SK-N-MC (cell line): ENCODE measurements at regions not wholly inside any gene's neighbourhood (a gene's known extent, or its start where the extent isn't known, plus 50 kb on each side); places are given as distances from the start of the nearest gene placed in this dataset.

Source experiments
- DNase-seq: peaks from one replicate; pipeline ENCODE4 v3.0.0-alpha.2; 2011; ENCODE audit warnings: low read depth, low spot score
- H3K27ac ChIP-seq: fragments of 200-600 bp; sonication (generic); 2 replicates; pipeline ENCODE4 v1.5.1; 2016; ENCODE audit warnings: mixed run types
- H3K36me3 ChIP-seq: fragments of 200-600 bp; sonication (generic); 2 replicates; pipeline ENCODE4 v1.6.1; 2017; ENCODE audit warnings: antibody characterized with exemption, low read length, mixed read lengths; ENCODE audit not compliant: insufficient read depth
- H3K4me3 ChIP-seq: fragments of 200-600 bp; sonication (generic); 2 replicates; pipeline ENCODE4 v1.5.1; 2016
- H3K9ac ChIP-seq: fragments of 200-600 bp; sonication (generic); 2 replicates; pipeline ENCODE4 v1.8.0; 2017; ENCODE audit warnings: mixed run types, mixed read lengths; ENCODE audit not compliant: insufficient read length
- H3K9me3 ChIP-seq: fragments of 200-600 bp; sonication (generic); 2 replicates; pipeline ENCODE4 v1.6.1; 2017; ENCODE audit warnings: low read depth, mild to moderate bottlenecking, antibody characterized with exemption, low read length, moderate library complexity, mixed read lengths
- EZH2 ChIP-seq: fragments of 200-600 bp; sonication (generic); IDR thresholded peaks from one replicate; pipeline ENCODE4 v1.6.1; 2017; ENCODE audit warnings: antibody characterized with exemption
- FOXP2 ChIP-seq: optimal IDR thresholded peaks from 2 replicates; pipeline ENCODE3; 2011; ENCODE audit warnings: mild to moderate bottlenecking, moderate library complexity; ENCODE audit not compliant: insufficient read depth; ENCODE audit errors: extremely low read length, control extremely low read depth
- POLR2AphosphoS5 ChIP-seq: IDR thresholded peaks from 2 replicates; pipeline ENCODE4 v1.6.1; 2012; ENCODE audit warnings: mild to moderate bottlenecking, low read depth, low read length, borderline replicate concordance

DNA sequence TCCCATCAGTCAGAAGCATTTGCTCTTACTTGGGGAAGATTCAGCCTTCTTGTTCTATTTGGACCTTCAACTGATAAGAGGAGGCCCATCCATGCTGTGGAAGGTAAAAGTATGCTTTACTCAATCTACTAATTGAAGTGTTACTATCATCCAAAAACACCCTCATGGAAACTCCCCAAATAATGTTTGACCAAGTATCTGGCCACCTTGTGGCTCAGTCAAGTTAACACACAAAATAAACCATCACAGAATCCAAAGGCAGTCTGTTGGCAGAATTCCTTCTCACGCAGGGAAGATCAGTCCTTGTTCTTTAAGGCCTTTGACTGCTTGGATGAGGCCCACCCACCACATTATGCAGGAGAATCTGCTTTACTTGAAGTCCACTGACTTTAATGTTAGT lies 531.2 kb upstream of the SMIM21 start:
- H3K36me3 ChIP-seq, result no peaks in the 10 kb centered on the region
- no peak overlapping the region for H3K27ac ChIP-seq
- TF ChIP-seq EZH2 (no peak), POLR2AphosphoS5 (no peak), FOXP2 (no peak)
- H3K9me3 ChIP-seq, result no peaks in the 10 kb centered on the region
- no peak overlapping the region for H3K4me3 ChIP-seq
- no peak overlapping the region for H3K9ac ChIP-seq
- DNase-seq, result no peak

DNA sequence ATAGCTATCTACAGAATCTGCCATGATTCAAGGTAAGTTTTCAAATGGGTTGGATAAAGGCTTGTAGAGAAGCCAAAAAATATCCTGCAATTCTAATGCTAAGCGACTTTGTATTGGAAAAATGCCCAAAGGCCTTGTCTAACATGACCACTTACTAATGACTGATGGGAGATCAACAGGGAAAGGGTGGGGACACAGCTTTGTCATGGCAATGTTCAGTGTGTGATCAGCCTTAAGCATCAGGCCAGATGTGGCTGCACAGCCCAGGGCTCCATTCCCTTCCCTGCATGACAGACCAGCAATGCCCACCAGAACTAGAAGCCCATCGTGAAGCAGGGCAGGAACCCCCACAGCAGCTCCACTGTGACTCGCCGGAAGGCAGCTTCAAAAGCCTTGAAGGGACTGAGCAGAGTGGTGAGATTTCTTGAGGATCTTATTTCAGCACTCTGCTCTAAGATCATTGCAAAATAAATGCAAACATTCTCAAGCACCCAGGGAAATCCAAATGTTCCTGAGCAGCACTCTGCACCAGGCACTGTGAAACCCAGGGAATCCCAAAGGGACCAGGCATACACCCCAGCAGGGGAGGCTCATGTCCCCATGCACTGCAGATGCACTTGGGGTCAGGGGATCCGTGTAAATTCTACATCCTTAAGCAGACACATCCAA lies 517.9 kb upstream of the SMIM21 start:
- TF ChIP-seq POLR2AphosphoS5 (no peak), EZH2 (no peak), FOXP2 (no peak)
- Histone ChIP-seq H3K9ac (no peak overlapping the region), H3K4me3 (no peak overlapping the region), H3K27ac (no peak overlapping the region), H3K36me3 (no peaks in the 10 kb centered on the region), H3K9me3 (no peaks in the 10 kb centered on the region)
- no peak for DNase-seq

DNA sequence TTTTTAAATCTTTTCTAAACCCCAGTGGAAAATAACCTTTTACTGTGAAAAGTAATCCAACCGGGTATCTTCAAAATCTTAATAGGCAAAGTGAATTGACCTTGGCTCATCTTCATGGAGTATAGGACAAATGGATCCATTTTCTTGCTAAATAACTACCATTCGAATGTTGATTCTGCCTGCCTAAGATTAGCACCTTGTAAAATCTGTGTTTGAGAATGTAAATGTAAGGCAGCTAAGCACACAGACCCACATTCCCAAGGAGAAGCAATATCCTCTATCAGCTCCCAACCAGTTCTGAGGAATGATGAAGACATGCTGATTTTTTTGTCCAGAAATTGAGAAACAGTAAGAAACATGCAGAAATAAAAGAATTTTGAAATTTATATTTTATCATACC lies 509.8 kb upstream of the SMIM21 start:
- H3K4me3 ChIP-seq, result no peak overlapping the region
- TF ChIP-seq FOXP2 (no peak), EZH2 (no peak)

DNA sequence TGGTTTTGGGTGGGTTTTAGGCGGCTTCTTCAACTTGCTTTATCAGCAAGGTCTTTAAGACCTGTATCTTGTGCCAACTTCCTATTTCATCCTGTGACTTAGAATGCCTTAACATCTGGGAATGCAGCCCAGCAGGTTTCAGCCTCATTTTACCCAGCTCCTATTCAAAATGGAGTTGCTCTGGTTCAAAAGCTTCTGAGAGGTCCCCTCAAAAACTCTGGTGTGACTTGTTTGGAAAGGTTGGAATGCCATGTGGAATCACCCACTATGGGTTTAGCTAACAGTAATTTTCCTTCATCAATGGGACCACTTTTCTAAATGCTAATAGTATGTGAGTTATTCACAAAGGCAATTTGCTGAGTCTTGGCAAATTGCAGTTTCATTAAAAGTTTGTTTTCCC lies 509.4 kb upstream of the SMIM21 start:
- Histone ChIP-seq H3K27ac (no peak overlapping the region), H3K4me3 (no peak overlapping the region), H3K9me3 (no peaks in the 10 kb centered on the region), H3K9ac (no peak overlapping the region), H3K36me3 (no peaks in the 10 kb centered on the region)
- no peak for DNase-seq
- TF ChIP-seq FOXP2 (no peak), POLR2AphosphoS5 (no peak), EZH2 (no peak)

More for the DNA sequence above, 509.8 kb upstream of the SMIM21 start:
- Histone ChIP-seq H3K36me3 (no peaks in the 10 kb centered on the region), H3K9ac (no peak overlapping the region), H3K27ac (no peak overlapping the region), H3K9me3 (no peaks in the 10 kb centered on the region)
- no peak for DNase-seq

DNA sequence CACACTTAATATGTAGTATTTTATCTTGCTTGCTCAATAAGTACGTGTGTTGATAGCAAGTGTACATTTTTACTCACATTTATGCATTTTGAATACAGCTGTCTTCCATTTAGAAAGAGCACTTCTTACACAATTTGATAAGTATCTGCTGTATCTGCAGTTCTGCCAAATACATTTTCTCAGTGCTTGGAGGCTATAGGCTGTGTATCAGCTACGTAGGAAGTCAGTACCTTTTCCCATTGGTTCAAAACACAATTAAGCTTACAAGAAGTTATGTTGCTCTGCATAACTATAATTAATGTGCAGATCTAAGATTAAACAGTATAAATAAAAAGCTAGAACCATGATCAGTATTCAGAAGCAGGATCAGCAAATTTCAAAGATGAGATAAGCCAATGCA lies 503.6 kb upstream of the SMIM21 start:
- TF ChIP-seq POLR2AphosphoS5, result no peak
- no peak for TF ChIP-seq FOXP2
- TF ChIP-seq EZH2, result no peak

DNA sequence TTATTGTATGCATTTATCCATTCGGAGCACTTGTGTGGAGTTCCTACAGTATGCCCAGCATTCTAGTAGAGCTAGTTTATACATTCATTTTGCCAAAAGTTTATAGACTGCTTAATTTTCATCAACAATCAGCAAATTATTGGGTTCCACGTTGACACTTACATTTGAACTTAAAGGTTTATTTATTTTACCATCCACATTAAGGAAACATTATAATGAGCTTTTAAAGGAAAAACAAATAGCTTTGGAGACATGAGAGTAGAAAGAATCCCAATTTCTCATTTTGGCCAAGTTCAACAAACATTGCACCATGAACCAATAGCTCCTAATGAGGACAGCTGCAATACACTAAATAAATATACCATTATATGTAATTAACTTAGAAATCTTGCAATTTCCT lies 501.2 kb upstream of the SMIM21 start:
- H3K27ac ChIP-seq, result no peak overlapping the region
- TF ChIP-seq FOXP2, result no peak
- TF ChIP-seq EZH2, result no peak
- TF ChIP-seq POLR2AphosphoS5, result no peak
- H3K4me3 ChIP-seq, result no peak overlapping the region
- no peak for DNase-seq
- H3K9me3 ChIP-seq, result no peaks in the 10 kb centered on the region
- no peaks in the 10 kb centered on the region for H3K36me3 ChIP-seq
- H3K9ac ChIP-seq, result no peak overlapping the region

More for the DNA sequence above, 503.6 kb upstream of the SMIM21 start:
- no peak overlapping the region for H3K27ac ChIP-seq
- H3K9ac ChIP-seq, result no peak overlapping the region
- no peaks in the 10 kb centered on the region for H3K36me3 ChIP-seq
- DNase-seq, result no peak
- H3K4me3 ChIP-seq, result no peak overlapping the region
- no peaks in the 10 kb centered on the region for H3K9me3 ChIP-seq

DNA sequence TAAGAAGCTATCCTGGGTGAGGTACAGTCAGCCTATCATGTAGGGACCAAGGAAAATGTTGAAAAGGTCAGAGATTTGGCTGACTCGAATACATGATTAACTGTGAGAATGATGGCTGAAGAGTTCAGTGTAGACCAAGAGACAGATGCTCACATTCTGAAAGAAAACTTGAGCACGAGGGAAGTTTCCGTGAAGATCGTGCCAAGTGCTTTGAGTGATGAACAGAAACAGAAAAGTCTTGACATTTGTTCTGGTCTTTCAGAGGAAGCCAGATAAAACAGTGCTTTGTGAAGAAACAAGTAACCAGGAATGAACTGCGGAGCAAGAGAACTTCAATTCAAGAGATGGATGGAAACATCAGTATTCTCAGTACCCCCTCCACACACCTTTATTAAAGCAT lies 500.3 kb upstream of the SMIM21 start:
- Histone ChIP-seq H3K9me3 (no peaks in the 10 kb centered on the region), H3K36me3 (no peaks in the 10 kb centered on the region), H3K27ac (no peak overlapping the region), H3K4me3 (no peak overlapping the region), H3K9ac (no peak overlapping the region)
- no peak for DNase-seq
- no peak for TF ChIP-seq EZH2
- no peak for TF ChIP-seq POLR2AphosphoS5
- no peak for TF ChIP-seq FOXP2

DNA sequence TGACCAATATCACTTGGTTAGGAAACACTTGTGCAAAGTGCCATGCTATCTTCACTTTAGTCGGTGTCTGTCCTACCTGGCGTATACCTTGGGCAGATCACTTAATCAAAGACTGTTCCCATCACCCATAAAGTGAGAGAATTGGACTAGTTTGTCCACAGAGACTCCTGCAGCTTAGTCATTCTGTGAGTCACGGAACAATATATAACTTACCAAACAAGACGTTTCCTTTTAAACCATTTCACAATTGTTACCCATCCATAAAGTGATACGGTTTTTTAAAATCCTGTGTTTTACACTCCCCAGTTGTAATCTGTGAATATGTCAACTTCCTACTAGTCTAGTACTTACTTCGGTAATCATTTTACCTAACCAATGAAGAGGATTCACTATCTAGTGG lies 499.3 kb upstream of the SMIM21 start:
- no peak for DNase-seq
- Histone ChIP-seq H3K9ac (no peak overlapping the region), H3K36me3 (no peaks in the 10 kb centered on the region), H3K4me3 (no peak overlapping the region), H3K9me3 (no peaks in the 10 kb centered on the region), H3K27ac (no peak overlapping the region)
- TF ChIP-seq FOXP2 (no peak), EZH2 (no peak), POLR2AphosphoS5 (no peak)

DNA sequence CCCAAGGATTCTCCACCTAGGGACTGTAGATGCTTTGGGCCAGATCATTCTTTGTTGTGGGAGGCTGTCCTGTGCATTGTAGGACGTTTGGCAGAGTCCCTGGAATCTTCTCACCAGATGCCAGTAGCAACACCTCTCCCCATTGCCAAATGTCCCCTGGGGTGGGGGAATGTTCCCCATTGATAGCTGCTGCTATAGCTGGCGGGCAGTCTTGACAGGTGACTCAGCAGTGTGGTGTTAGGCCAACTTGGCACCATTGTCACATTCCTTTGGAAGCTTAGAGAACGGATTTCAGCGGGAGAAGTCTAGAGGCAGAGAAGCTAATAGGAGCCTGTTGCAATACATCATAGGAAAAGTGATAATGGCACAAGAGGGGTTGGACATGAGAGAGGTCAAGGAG lies 495.7 kb upstream of the SMIM21 start:
- no peak overlapping the region for H3K9ac ChIP-seq
- H3K27ac ChIP-seq, result no peak overlapping the region

More for the DNA sequence above, 495.7 kb upstream of the SMIM21 start:
- Histone ChIP-seq H3K9me3 (no peaks in the 10 kb centered on the region), H3K4me3 (no peak overlapping the region), H3K36me3 (no peaks in the 10 kb centered on the region)
- no peak for DNase-seq
- TF ChIP-seq POLR2AphosphoS5 (no peak), EZH2 (no peak), FOXP2 (no peak)
